ENCODE measurements at regions not wholly inside any gene's neighbourhood (a gene's known extent, or its start where the extent isn't known, plus 50 kb on each side); places are given as distances from the start of the nearest gene placed in this dataset.

GRCh38 chr20:18971574-18971973 lies 158.0 kb downstream of the SCP2D1 start:
- no peaks in the 10 kb centered on the region for H3K9me2 ChIP-seq
- no peaks in the 10 kb centered on the region for H3K27me3 ChIP-seq (ENCODE audit: insufficient read depth)
- ChIA-PET POLR2A (no interaction called here), CTCF (no interaction called here)
- H3K79me2 ChIP-seq (ENCODE audit: insufficient read depth): no peaks in the 10 kb centered on the region
- no peak overlapping the region for H3K9ac ChIP-seq
- H3K4me2 ChIP-seq: no peak overlapping the region
- H3F3A ChIP-seq (replicated peaks; ENCODE audit: insufficient read depth): no peaks in the 10 kb centered on the region
- no peaks in the 10 kb centered on the region for H3K36me3 ChIP-seq (replicated peaks in 1 of 2; ENCODE audit: control insufficient read depth in 1 of 2, insufficient read depth in 2 of 2, low read length in 1 of 2)
- no peak overlapping the region for H3K4me3 ChIP-seq (ENCODE audit: low read depth in 2 of 2, low read length in 1 of 2)
- H3K27ac ChIP-seq (ENCODE audit: low read depth in 2 of 2, low read length in 1 of 2): no peak overlapping the region
- WGBS (ENCODE audit: low lambda C conversion rate): 47% methylated on average over 2 of the region's 2 CpGs
- TF ChIP-seq FOXM1 (IDR thresholded peaks at IDR 0.05; ENCODE audit: low read depth) (no peak), MXI1 (IDR thresholded peaks at IDR 0.05; ENCODE audit: low read depth, low read length) (no peak), USF2 (IDR thresholded peaks at IDR 0.05; ENCODE audit: borderline replicate concordance, low read depth, low read length) (no peak), RAD21 (IDR thresholded peaks at IDR 0.05; ENCODE audit: low read length) (no peak), USF1 (IDR thresholded peaks at IDR 0.05; ENCODE audit: borderline replicate concordance, low read depth) (no peak), POLR2AphosphoS5 (IDR thresholded peaks at IDR 0.05; ENCODE audit: low read depth, low read length) (no peak), RFX5 (IDR thresholded peaks at IDR 0.05; ENCODE audit: low read length) (no peak)
- no peak for DNase-seq
- no peaks in the 10 kb centered on the region for H3K4me1 ChIP-seq (ENCODE audit: control insufficient read depth in 1 of 2, insufficient read depth in 2 of 2, low read depth in 1 of 2, low read length in 1 of 2)
- no peaks in the 10 kb centered on the region for H3K9me3 ChIP-seq
- H4K20me1 ChIP-seq (ENCODE audit: insufficient read depth): no peaks in the 10 kb centered on the region
- H2AFZ ChIP-seq (ENCODE audit: low read depth): no peak overlapping the region

- Histone ChIP-seq H3K36me3 (replicated peaks in 1 of 2; ENCODE audit: control insufficient read depth in 1 of 2, insufficient read depth in 2 of 2, low read length in 1 of 2) (no peaks in the 10 kb centered on the region), H3K27ac (ENCODE audit: low read depth in 2 of 2, low read length in 1 of 2) (no peak overlapping the region), H3K9ac (no peak overlapping the region), H3K79me2 (ENCODE audit: insufficient read depth) (no peaks in the 10 kb centered on the region), H2AFZ (ENCODE audit: low read depth) (no peak overlapping the region), H3K27me3 (ENCODE audit: insufficient read depth) (no peaks in the 10 kb centered on the region), H4K20me1 (ENCODE audit: insufficient read depth) (no peaks in the 10 kb centered on the region), H3K4me3 (ENCODE audit: low read depth in 2 of 2, low read length in 1 of 2) (no peak overlapping the region), H3F3A (replicated peaks; ENCODE audit: insufficient read depth) (no peaks in the 10 kb centered on the region), H3K4me2 (no peak overlapping the region), H3K9me2 (no peaks in the 10 kb centered on the region), H3K4me1 (ENCODE audit: control insufficient read depth in 1 of 2, insufficient read depth in 2 of 2, low read depth in 1 of 2, low read length in 1 of 2) (no peaks in the 10 kb centered on the region), H3K9me3 (no peaks in the 10 kb centered on the region)
- ChIA-PET POLR2A (no interaction called here), CTCF (no interaction called here)
- DNase-seq: no peak
- WGBS (ENCODE audit: low lambda C conversion rate): 19% methylated on average over 3 of the region's 3 CpGs
- TF ChIP-seq ELF1 (IDR thresholded peaks at IDR 0.05): no peak
- no peak for TF ChIP-seq MAX (IDR thresholded peaks at IDR 0.05; ENCODE audit: low read depth)
- TF ChIP-seq USF1 (IDR thresholded peaks at IDR 0.05; ENCODE audit: borderline replicate concordance, low read depth): no peak
- no peak for TF ChIP-seq SIN3A (IDR thresholded peaks at IDR 0.05; ENCODE audit: borderline replicate concordance, low read depth, low read length)
- TF ChIP-seq REST (IDR thresholded peaks at IDR 0.05; ENCODE audit: low read depth, low read length): no peak
- TF ChIP-seq CHD2 (IDR thresholded peaks at IDR 0.05; ENCODE audit: low read length, partially characterized antibody): no peak
- TF ChIP-seq PBX3 (IDR thresholded peaks at IDR 0.05): no peak
- no peak for TF ChIP-seq FOXM1 (IDR thresholded peaks at IDR 0.05; ENCODE audit: low read depth)
- TF ChIP-seq SMC3 (IDR thresholded peaks at IDR 0.05; ENCODE audit: low read depth, low read length): no peak
- no peak for TF ChIP-seq NFIC (IDR thresholded peaks at IDR 0.05; ENCODE audit: borderline replicate concordance)
- no peak for TF ChIP-seq RAD21 (IDR thresholded peaks at IDR 0.05; ENCODE audit: low read length)
- no peak for TF ChIP-seq CTCF (IDR thresholded peaks at IDR 0.05)
- no peak for TF ChIP-seq USF2 (IDR thresholded peaks at IDR 0.05; ENCODE audit: borderline replicate concordance, low read depth, low read length)
- no peak for TF ChIP-seq JUND (IDR thresholded peaks at IDR 0.05)
Observed at GRCh38 chr20:18972251-18972876, 158.8 kb downstream of the SCP2D1 start.
